ENCODE measurements at regions not wholly inside any gene's neighbourhood (a gene's known extent, or its start where the extent isn't known, plus 50 kb on each side); places are given as distances from the start of the nearest gene placed in this dataset.
"Not testable (repeated sequence)": the region's sequence is repeated elsewhere in the genome, so short reads cannot be mapped to it uniquely, and the experiment has no call there.

GRCh38 chrX:128759177-128759576, 707.0 kb upstream of the ACTRT1 start:
- DNase-seq, result no peak

- no peak for DNase-seq
These were observed 701.9 kb upstream of the ACTRT1 start for GRCh38 chrX:128754130-128754529.

GRCh38 chrX:128739539-128739938, 687.3 kb upstream of the ACTRT1 start:
- no peak for DNase-seq

- DNase-seq, result no peak
These were observed 676.7 kb upstream of the ACTRT1 start for GRCh38 chrX:128728943-128729342.

- DNase-seq, result no peak
These were observed 665.7 kb upstream of the ACTRT1 start for GRCh38 chrX:128717635-128718578.

- DNase-seq, result no peak
These were observed 662.2 kb upstream of the ACTRT1 start for GRCh38 chrX:128714425-128714824.

GRCh38 chrX:128699716-128700285, 647.6 kb upstream of the ACTRT1 start:
- DNase-seq, result no peak

- DNase-seq, result no peak
These were observed 646.5 kb upstream of the ACTRT1 start for GRCh38 chrX:128698573-128699181.

- DNase-seq, result no peak
These were observed 639.7 kb upstream of the ACTRT1 start for GRCh38 chrX:128691872-128692271.

GRCh38 chrX:128685387-128685786, 633.2 kb upstream of the ACTRT1 start:
- DNase-seq, result no peak

GRCh38 chrX:128676651-128677050, 624.4 kb upstream of the ACTRT1 start:
- no peak for DNase-seq

- DNase-seq, result not testable (repeated sequence)
These were observed 622.3 kb upstream of the ACTRT1 start for GRCh38 chrX:128674326-128675086.

GRCh38 chrX:128664211-128664610, 612.0 kb upstream of the ACTRT1 start:
- no peak for DNase-seq

GRCh38 chrX:128653524-128654060, 601.4 kb upstream of the ACTRT1 start:
- DNase-seq, result no peak

- no peak for DNase-seq
These were observed 598.1 kb upstream of the ACTRT1 start for GRCh38 chrX:128650326-128650725.

GRCh38 chrX:128634754-128635153, 582.6 kb upstream of the ACTRT1 start:
- no peak for DNase-seq

GRCh38 chrX:128623361-128623760, 571.2 kb upstream of the ACTRT1 start:
- no peak for DNase-seq

- no peak for DNase-seq
These were observed 570.1 kb upstream of the ACTRT1 start for GRCh38 chrX:128622296-128622695.

- no peak for DNase-seq
These were observed 567.3 kb upstream of the ACTRT1 start for GRCh38 chrX:128619490-128619889.

- DNase-seq, result no peak
These were observed 564.7 kb upstream of the ACTRT1 start for GRCh38 chrX:128616933-128617332.

GRCh38 chrX:128606817-128607216, 554.6 kb upstream of the ACTRT1 start:
- DNase-seq, result not testable (repeated sequence)

- DNase-seq, result not testable (repeated sequence)
These were observed 554.2 kb upstream of the ACTRT1 start for GRCh38 chrX:128606357-128606756.

- DNase-seq, result no peak
These were observed 549.5 kb upstream of the ACTRT1 start for GRCh38 chrX:128601706-128602105.

Measured in NK-92 treated with Interleukin-12 subunit alpha and Interleukin-12 subunit beta, amount 100 ng/mL, for 24 hours (cell line).